ENCODE measurements at regions not wholly inside any gene's neighbourhood (a gene's known extent, or its start where the extent isn't known, plus 50 kb on each side); places are given as distances from the start of the nearest gene placed in this dataset.

- TF ChIP-seq ZNF790 (CRISPR knock-in tag; IDR thresholded peaks at IDR 0.05; ENCODE audit: borderline replicate concordance) (no peak), TCF7L2 (IDR thresholded peaks at IDR 0.05; ENCODE audit: low read depth, low read length) (no peak), TGIF2 (CRISPR knock-in tag; IDR thresholded peaks at IDR 0.05) (0 out of 2 replicates have a peak, but pooled peaks have one; percentile 4), MIXL1 (CRISPR knock-in tag; IDR thresholded peaks at IDR 0.05) (no peak), ZNF629 (CRISPR knock-in tag; conservative IDR thresholded peaks at IDR 0.05) (peak; percentile 96), ZSCAN21 (CRISPR knock-in tag; IDR thresholded peaks at IDR 0.05; ENCODE audit: borderline replicate concordance) (no peak), SSRP1 (CRISPR knock-in tag; IDR thresholded peaks at IDR 0.05) (no peak)
- TF ChIP-seq, protein P1, sequence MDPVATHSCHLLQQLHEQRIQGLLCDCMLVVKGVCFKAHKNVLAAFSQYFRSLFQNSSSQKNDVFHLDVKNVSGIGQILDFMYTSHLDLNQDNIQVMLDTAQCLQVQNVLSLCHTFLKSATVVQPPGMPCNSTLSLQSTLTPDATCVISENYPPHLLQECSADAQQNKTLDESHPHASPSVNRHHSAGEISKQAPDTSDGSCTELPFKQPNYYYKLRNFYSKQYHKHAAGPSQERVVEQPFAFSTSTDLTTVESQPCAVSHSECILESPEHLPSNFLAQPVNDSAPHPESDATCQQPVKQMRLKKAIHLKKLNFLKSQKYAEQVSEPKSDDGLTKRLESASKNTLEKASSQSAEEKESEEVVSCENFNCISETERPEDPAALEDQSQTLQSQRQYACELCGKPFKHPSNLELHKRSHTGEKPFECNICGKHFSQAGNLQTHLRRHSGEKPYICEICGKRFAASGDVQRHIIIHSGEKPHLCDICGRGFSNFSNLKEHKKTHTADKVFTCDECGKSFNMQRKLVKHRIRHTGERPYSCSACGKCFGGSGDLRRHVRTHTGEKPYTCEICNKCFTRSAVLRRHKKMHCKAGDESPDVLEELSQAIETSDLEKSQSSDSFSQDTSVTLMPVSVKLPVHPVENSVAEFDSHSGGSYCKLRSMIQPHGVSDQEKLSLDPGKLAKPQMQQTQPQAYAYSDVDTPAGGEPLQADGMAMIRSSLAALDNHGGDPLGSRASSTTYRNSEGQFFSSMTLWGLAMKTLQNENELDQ (CRISPR knock-in tag; IDR thresholded peaks at IDR 0.05; ENCODE audit: borderline replicate concordance), result no peak
Measured at GRCh38 chr14:65228956-65229747, 126.8 kb upstream of the MAX start (continued).

DNA sequence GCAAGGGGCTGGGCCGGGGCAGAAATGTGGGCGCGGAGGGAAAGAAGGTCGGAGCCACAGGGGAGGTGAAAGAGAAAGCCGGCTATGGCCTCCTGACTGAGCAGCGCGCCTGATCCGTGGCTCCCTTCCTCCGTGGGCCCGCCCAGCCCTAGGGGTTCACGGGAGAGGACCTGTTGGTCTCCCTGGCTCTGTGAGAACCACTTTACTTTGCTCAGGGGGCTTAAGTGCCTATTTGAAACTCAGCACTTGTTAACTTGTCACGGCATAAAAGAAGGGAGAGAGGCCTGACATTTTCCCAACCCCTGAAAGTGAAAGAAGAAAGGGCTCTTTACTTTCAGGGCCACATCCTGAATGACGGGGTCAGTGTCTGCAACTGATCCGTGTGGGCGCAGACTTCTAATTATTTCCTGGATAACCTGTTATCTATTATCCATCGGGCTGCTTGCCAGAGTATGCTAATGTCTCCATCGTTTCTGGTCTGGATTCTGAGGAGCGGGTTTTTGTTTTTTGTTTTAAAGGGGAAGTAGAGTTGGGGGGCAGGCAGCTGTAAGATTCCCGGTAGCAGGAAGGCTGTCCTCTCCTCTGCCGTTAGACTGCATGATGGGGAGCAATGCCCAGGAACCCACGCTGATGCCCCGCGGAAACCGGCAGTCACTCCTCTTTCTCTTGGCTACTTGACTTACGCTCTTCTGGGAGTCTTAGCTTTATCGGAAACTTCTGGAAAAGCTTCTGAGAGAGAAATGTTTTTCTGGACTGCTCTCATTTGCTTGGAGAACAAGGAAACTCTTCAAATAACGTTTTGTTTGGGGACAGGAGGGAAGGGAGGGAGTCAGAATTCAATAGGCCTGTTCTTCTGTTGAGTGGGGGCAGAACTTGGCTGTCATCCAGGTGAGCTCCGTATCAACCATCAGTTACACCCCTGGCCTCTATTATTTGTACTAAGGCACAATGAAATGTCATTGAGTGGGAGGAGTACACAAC is 127.7 kb upstream of the MAX start:
- DNase-seq (ENCODE audit: low spot score) (peak; percentile 96), FAIRE-seq (peak; percentile 82), ATAC-seq (peak; percentile 44)
- intact Hi-C loops (cut with micrococcal nuclease; ENCODE audit: unreplicated experiment), result loop anchor here (1.0 to 5.0 kb wide), 3 partner anchors 8 to 72 kb away; no protein-coding TSS in a partner anchor
- no peaks in the 10 kb centered on the region for H3K36me3 ChIP-seq (replicated peaks in 1 of 2; ENCODE audit: control insufficient read depth in 1 of 2, insufficient read depth in 2 of 2, low read length in 2 of 2)
- peak overlapping the region; percentile 95 for H3K9ac ChIP-seq (ENCODE audit: insufficient read depth, low read depth, low read length)
- H3K27ac ChIP-seq (ENCODE audit: extremely low read length, insufficient read depth, low read length), result peak overlapping the region; percentile 90
- H4K20me1 ChIP-seq (ENCODE audit: insufficient read depth, low read length), result no peaks in the 10 kb centered on the region
- BruUV-seq (replicated peaks), result TSS peak; percentile 97
- no peaks in the 10 kb centered on the region for H3K27me3 ChIP-seq (ENCODE audit: control insufficient read depth in 1 of 2, insufficient read depth in 2 of 2, low read length in 2 of 2)
- ChIA-PET CTCF (ENCODE audit: low intra/inter-chr PET ratio, low total read pairs) (no interaction called here), POLR2A (interaction anchor here (0.9 to 7.0 kb wide), 11 partner anchors 9 to 182 kb away, joined by 3 to 190 read pairs (median 11); partner anchors contain the start of gene MAX)
- no peak overlapping the region for H2AFZ ChIP-seq (ENCODE audit: low read length)
- peak overlapping the region; percentile 64 to 73 (median 67) for H3K4me3 ChIP-seq (replicated peaks in 1 of 3; ENCODE audit: insufficient read depth in 1 of 3, low read depth in 2 of 3, low read length in 3 of 3)
- H3K4me2 ChIP-seq (ENCODE audit: low read depth, low read length), result peak overlapping the region; percentile 87
- H3K9me3 ChIP-seq (ENCODE audit: low read length), result no peaks in the 10 kb centered on the region
- in situ Hi-C loops (cut with HindIII; ENCODE audit: extremely low pct_ligation_motif_present, low pct_unique_long_range_greater_than_20kb), result loop anchor here (5.0 kb wide), 1 partner anchor 182 kb away; the partner anchor contains the start of gene FUT8
- no peaks in the 10 kb centered on the region for H3K79me2 ChIP-seq (ENCODE audit: insufficient read depth, low read length)
- 2% methylated on average over 28 of the region's 28 CpGs for WGBS (ENCODE audit: low lambda C conversion rate)
- peaks cover 72% of the 10 kb centered on the region for H3K4me1 ChIP-seq (ENCODE audit: insufficient read depth, low read length)
- no peak for TF ChIP-seq RARG (CRISPR knock-in tag; IDR thresholded peaks at IDR 0.05; ENCODE audit: low read depth)
- TF ChIP-seq THAP11 (CRISPR knock-in tag; IDR thresholded peaks at IDR 0.05), result peak; percentile 11; the same call in 1 of the 2 replicates
- no peak for TF ChIP-seq ARID3A (IDR thresholded peaks at IDR 0.05; ENCODE audit: low read depth, low read length)
- TF ChIP-seq E2F2 (CRISPR knock-in tag; IDR thresholded peaks at IDR 0.05; ENCODE audit: borderline replicate concordance), result no peak
- no peak for TF ChIP-seq RNF2 (conservative IDR thresholded peaks at IDR 0.05; ENCODE audit: low read depth)
- 0 out of 2 replicates have a peak, but pooled peaks have one; percentile 38 for TF ChIP-seq HDAC1 (CRISPR knock-in tag; IDR thresholded peaks at IDR 0.05)
- no peak for TF ChIP-seq TOE1 (CRISPR knock-in tag; IDR thresholded peaks at IDR 0.05)
- TF ChIP-seq ZNF343 (CRISPR knock-in tag; IDR thresholded peaks at IDR 0.05), result no peak
- TF ChIP-seq RAD51 (IDR thresholded peaks at IDR 0.05; ENCODE audit: borderline replicate concordance), result no peak
